AG20443 (cell line): ENCODE measurements at regions not wholly inside any gene's neighbourhood (a gene's known extent, or its start where the extent isn't known, plus 50 kb on each side); places are given as distances from the start of the nearest gene placed in this dataset.

Source experiments
- DNase-seq: peaks from one replicate; pipeline ENCODE4 v3.0.0; 2012; ENCODE audit warnings: low spot score, mixed read lengths

DNA sequence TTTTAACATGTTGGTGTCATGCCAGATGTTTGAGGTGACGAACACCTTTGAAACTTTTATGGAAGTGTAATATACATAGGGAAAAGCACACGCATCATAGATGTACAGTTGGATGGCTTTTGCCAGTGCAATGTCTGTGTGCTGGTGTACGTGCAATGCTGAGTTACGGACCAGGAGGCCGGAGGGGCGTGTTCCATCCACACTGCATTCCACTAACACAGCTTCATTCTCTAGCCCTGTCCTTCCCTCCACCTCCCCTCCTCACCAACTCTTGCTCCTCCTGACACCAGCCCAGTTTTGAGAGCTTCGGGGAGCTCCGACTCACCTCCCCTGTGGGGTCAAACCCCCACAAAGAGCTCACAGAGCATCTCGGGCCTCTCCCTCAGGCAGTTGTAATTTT, 358.8 kb downstream of the C16orf95 start:
- no peak for DNase-seq

DNA sequence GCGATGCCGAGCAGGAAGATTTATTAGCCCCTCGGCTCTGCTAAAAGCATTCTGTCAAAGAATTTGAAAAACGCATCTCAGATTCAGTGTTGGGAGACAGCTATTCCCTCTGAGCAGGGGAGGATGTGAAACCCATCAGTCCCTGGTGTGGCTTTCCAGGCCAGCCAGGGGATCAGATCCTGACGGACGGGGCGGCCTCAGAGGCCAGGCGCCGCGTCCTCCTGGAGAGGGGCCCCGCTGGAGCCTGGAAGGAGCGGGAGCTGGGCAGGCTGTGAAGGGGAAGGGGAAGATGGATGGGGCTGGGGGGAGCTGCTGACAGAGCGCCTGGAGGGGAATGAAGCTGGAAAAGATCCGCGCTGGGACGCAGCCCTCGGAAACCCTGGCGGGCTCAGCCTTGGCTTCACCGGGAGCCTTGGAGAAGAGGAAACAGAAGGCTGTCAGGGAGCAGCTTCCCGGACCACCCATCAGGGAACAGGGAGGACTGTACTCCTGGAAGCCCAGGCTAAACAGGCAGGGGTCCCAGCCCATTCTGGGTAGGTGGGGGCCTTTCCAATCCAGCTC, 358.0 kb downstream of the C16orf95 start:
- DNase-seq = no peak

DNA sequence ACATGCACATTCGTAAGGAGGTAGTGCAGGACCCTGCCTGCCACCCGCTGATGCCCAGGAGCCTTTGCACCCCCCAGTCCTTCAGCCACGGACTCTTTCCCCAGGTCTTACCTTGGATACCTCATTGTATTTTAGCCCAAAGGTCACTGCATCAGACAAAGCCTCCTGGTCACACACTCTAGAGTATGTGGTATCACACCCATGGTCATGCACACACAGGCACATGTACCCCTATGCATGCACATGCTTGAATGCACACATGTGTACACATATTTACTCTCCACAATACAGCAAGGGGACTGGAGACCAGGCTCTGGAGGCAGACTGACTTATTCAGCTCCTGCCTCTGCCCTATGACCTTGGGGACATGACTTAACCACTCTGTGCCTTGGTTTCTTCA, 357.5 kb downstream of the C16orf95 start:
- no peak for DNase-seq

DNA sequence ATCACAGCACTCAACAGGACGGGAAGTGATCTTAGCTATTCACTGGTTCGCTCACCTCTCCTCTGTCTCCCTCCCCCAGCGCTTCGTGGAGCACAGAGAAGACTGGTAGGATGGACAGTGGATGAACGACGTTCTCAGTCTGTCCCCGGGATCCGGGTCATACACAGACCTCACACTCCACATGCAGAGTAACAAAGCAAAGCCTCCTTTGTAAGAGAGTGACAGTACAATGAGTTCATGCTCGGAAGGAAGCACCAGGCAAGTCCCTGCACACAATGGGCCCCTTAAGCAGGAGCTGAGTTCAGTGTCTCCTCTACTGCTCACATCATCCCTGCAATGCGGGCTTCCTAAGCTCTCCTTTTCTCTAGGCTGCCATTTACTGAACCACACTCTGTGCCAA, 356.9 kb downstream of the C16orf95 start:
- no peak for DNase-seq

DNA sequence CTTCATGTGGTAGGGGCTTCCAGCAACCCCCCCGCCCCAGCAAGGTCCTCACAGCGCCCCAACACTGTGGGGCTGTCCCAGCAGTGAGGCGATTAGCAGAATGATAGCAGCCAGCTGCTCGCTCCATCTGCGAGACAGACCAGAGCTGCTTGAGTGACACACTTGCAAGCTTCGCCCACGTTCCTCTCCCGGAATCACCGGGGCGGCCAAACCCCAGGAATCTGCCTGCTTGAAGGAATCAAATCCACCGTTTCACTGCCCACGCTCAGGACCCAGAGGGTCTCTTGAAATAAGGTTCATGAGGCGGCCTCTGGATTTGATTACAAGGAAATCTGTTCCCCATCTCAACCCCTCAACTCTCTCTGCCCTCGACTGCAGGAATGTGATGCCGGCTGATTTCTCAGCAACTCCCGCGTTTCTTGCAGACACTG, 356.0 kb downstream of the C16orf95 start:
- peak; percentile 61 for DNase-seq

DNA sequence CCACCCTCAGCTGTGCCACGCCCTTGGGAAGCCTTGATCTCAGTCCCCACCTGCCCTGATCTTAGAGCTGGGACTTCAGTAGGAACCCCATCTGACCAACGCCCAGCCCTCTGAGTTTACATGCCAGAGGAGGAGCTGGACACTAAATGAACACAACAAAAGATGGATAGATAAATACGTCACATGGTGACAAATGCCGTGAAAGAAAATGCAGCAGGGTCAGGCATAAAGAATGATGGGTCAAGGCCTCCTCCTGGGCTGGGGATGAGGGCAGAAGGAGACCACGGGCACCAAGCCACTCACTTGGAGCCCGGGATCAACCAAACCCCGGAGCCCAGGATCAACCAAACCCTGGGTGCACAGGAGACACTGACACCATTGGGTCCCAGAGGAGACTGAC, 354.9 kb downstream of the C16orf95 start:
- DNase-seq = no peak

DNA sequence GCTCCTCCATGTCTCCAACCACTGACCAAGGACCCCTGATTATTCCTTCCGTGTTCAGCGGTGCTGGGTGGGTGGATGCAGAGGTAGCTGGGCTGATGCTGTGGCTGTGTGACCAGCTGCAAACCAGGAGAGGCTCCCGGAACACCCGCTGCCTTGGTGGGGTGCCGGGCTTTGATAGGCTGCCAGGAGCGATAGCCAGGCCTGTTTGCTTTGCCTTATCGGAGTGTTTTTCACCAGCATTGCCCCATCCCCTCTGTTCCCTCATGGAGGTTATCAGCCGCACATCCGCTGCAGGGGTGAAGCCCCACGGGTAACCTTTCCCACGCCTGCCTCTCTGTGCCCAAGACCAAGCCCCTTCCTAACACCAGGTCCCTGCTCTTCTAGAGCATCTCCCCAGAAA, 354.3 kb downstream of the C16orf95 start:
- no peak for DNase-seq

DNA sequence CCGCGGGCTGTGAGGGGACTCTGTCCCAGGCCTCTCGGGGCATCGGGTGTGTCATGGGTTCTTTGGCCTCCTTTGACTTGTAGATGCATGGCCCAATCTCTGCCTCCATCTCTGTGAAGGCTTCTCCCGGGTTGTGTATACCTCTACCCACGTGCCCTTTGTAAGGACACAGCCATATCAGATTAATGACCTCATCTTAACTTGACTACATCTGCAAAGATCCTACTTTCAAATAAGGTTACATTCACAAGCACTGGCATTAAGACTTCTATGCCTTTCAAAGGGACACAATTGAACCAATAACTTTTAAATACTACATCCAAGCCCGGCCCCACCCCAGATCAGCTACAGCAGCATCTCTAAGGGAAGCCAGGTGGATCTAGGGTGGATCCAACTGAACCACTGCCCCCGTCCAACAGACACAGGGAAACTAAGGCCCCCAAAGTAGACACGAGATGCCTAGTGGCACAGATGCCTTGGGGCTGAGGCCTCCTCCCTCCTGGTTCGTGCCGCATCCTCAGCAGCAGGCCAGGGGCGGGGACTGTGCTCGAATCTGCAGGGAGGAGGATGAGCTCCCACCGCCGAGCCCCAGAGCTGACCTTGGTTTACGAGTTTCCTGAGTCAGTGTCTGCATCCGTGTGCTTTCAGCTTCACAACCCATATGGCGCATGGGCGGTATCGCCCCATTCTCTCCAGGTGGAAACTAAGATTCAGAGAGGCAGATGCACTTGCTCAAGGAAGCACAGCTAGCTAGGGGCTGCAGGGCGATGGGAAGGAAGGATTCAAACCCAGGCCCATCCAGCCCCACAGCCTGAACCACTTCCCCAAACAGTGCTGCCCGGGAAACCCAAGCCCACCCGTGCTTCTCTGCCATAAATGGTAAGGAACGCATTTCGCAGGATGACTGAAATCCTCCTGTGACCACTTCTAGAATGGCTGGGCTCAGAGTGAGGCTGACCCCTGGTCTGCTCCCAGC, 353.3 kb downstream of the C16orf95 start:
- no peak for DNase-seq

DNA sequence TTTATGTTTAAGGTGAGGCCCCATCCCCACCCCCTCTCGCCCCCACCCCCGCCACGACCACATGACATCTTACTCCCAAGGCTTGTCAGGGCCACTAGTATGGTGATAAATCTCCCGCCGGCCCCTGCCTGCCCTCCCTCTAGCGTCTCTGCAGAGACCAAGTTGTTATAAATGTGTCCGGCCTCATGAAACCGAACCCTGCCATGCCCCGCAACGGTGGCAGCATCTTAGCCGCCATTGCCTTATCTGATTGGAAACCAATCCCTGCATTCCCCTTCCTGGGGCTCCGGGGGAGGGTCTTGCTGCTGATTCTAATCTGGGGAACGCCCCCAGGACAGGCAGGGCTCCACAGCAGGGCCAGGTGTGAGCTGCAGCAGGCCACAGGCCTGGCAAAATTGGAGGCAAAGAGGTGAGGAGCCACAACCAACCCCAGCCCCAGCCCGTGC, 352.4 kb downstream of the C16orf95 start:
- no peak for DNase-seq

DNA sequence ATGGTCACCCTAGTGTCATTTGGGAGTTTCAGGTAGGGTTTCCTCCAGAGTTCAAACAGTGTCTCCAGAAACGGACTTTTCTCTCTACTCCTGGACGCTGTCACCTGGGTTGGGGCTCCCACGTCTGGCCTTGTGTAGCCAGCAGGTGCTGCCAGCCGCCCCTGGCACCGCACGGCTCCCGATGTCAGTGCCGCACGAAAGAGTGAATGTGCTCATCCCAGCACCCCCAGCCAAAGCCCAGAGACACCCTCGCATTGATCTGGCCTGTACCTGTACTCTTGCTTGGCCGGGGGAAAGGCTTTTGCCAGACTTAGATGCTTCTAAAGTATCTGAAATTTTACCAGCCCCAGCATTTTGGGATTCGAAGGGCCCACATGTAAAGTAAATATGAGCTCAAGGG, 351.9 kb downstream of the C16orf95 start:
- DNase-seq = no peak

DNA sequence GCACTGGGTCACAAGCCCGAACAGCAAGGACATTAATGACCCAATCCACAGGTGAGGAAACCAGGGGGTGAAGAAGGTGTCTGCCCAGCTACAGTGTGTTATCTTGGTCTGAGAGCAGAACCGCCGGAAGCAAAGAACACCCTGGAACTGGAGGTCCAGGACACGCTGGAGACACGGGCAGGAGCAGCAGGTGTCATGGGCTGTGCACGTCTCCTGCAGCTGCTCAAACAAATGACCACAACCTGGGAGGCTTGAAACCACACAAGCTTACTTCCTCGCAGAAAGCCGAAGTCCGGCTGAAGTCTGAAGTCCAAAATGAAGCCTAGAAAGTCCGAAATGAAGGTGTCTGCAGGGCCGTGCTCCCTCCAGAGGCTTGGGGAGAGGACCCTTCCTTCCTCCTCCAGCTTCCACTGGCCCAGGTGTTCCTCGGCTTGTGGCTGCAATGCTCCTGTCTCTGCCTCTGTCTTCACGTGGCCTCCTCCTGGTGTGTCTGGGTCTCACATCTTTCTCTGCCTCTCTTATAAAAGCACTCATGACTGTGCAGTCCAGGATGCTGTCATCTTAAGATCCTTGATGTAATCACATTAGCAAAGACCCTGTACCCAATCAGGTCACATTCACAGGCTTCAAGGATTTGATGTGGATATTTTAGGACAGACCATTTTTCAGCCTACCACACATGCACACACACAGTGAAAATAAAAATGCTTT, 351.2 kb downstream of the C16orf95 start:
- DNase-seq = no peak

DNA sequence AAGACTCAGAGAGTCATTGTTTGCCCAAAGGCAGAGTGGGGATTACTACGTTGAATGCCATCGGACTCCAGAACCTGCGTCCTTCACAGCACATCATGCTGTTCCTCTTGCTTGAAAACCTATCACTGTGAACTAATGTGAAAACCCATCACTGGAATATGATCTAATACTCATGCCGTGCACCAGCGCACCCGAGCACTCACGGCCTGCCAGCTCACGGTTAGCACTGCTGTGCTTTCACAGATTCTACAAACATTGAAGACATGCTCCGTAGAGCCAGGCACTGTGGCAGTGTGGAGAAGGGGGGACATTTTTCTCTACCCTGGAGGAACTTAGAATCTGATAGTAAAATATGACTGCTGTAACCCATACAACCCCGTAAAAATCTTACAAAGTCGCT, 350.4 kb downstream of the C16orf95 start:
- no peak for DNase-seq

DNA sequence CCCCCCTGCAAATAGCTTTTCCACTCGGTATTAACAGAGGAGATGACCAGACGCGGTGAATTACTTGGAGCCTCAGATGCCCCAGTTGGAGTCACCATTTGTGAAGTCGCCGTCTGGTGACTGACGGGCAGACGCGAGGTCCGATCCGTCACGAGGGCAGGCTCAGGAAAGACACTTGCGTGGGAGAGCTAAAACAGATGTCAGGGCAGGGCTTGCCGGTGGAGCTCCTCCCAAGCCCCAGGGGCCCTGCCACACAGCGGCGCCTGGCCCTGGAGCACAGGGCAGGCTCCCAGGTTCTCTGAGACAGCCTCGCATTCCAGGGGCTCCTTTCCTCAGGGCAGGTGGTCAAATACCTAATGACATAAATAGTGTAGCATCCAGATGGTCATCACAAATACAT, 348.3 kb downstream of the C16orf95 start:
- DNase-seq = peak; percentile 55

DNA sequence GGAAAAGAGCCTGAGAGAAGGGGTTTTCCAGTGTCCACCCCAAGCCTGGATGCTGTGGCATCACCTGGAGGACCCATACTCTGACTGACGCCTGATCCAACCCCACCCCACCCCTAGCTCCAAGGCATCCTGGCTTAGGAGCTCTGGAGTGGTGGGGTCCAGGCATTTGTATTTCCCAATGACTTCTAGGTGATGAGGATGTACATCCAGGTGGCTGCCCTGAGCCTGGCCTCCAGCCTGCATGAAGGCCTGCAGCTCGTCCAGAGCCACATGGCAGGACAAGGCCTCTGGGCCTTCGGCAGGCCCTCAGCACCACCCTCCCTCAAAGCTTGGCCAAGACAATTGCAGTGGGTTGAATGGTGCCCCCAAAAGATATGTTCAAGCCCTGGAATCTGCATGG, 347.5 kb downstream of the C16orf95 start:
- no peak for DNase-seq

DNA sequence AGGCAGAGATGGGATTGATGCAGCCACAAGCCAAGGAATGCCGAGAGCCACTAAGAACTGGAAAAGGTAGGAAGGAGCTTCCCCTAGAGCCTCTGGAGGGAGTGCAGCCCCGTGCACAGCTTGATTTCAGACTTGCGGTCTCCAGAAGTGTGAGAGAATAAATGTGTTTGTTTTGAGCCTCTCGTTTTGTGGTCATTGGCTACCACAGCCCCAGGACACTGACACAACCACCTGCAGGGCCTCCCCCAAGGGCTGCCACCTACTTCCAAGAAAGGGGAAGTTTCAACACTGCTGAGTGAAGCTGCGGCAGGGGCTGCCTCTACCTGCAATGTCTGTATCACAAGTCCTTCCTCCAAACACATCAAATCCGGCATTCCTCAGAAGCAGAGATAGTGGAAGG, 346.9 kb downstream of the C16orf95 start:
- no peak for DNase-seq

DNA sequence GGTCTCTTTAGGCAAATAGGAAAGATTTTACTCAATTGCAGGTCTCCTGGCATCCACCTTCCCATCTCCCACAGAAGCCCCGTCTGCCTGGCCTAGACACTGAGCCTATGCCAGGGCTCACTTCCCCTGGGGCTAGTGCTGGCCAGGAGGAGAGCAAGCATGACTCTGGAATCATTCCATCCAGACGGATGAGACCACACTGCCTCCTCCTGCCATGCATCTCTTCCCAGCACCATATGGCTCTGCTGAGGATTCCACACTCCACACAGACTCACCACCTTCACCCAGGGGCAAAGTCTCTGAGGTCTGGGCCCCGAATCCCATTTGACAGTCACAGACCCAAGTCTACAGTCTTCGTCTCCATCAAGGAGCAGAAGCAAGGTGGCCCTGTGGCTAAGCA, 346.5 kb downstream of the C16orf95 start:
- DNase-seq = no peak

DNA sequence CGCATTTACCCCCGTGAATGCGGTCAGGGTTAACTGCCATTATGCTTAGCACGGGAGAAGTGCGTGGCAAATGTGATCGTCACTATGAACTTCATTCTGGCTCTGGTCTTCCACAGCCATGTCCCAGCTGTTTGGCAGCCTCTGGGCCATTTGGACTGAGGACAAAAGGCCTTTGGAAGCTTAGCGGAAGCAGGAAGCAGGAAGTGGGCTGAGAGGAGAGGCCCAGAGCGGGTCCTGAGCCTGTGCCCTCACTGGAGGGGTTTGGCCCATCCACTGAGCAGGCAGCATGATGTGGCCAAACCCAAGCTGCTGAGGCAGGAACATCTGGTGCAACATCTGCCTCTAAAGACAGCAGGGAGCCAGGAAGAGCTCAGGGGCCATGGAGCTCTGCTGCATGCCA, 345.9 kb downstream of the C16orf95 start:
- DNase-seq = no peak

DNA sequence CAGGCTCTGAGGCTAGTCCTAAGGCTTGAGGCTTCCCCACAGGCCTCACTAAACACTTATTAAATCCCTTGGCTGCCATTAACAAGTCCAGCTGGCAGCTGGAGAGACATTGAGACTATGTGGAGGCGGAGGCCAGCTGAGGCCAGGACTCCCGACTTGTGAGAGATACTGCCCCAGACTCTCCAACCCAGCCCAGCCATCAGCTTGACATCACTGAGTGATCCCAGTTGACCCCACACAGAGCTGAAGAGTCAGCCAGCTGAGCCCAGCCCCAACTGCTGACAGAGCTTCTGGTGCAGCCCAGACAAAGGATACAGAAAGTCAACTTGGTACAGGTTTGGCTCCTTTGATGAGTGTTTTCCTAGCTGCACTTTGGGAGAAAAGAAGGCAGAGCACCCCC, 343.1 kb downstream of the C16orf95 start:
- no peak for DNase-seq

DNA sequence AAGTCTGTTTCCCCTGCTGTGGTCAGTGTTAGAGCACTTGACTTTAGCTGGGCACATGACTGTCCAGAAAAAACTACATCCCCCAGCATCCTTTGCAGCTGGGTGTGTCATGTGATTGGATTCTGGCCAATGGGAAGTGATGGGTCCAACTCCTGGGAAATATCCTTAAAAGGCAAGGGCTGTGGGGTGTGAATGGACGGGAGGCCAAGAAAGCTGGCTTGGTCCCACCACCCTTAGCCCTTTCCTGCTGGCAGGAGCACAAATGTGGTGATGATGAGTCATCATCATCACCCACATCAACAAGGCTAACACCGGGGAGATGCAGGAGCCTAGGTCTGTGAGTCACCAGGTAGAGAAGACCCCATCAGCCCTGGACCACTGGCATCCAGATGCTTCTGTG, 341.7 kb downstream of the C16orf95 start:
- DNase-seq = peak; percentile 51

DNA sequence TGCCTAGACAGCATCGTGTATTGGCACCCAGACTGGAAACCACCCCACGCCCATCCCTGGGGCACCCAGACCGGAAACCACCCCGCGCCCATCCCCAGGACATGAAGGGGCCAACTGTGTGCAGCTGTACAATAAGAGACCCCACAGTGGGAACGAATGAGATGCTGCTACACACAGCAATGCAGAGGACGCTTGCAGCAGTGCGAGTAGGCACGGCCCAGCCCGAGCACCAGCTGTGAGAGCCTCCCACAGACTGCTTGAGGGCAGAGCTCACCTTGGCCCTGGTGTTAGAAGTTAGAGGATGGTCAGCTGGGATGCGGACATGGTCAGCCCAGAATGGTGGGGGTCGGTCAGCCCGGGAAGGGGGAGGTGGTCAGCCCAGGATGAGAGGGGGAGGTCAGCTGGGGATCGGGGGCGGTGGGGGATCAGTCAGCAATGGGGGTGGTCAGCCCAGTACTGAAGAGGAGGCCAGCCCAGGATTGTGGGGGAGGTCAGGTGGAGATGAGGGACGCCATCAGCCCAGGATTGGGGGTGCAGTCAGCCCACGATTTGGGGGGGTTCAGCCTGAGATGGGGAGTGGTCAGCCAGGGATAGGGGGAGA, 340.0 kb downstream of the C16orf95 start:
- no peak for DNase-seq

DNA sequence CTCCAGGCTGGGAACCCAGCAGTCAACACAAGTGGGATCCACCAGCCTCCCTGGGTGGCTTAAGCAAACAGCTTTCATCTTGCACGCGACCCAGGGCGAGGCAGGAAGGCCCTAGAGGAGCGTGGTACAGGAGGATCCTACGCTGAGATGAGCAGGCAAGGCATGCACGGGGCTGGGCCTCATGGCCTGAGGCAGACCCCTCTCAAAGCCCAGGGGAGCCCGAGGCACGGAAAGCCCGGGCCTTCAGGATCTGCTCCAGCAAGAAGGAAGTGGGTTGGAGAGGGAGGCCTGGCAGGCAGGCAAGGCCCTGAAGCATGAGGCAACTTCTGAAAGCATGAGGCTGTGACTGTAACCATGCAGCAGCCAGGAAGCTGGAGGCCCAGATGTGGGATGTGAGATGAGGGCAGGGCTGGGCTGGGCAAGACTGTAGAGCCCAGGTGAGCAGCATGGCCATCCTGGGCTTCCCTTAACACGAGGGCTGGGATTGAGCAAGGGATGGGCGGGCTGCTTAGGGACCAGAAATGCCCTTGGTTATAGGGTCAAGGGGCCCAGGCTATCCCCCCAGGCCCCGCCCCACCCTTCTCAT, 338.7 kb downstream of the C16orf95 start:
- DNase-seq = no peak

DNA sequence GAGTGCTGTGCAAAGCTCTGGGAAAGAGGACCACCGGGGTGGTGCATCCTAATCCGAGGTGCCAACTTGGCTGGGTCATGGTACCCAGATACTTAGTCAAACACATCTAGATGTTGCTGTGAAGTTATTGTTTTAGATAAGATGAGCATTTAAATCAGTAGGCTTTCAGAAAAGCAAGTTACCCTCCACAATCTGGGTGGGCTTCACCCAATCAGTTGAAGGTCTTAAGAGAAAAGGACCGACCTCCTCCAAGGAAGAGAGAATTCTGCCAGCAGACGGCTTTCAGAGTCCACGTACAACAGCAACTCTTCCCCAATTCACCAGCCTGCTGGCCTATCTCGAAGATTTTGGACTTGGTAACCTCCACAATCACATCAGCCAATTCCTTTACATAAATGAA, 338.1 kb downstream of the C16orf95 start:
- no peak for DNase-seq
